B cell (primary cell): ENCODE measurements at regions not wholly inside any gene's neighbourhood (a gene's known extent, or its start where the extent isn't known, plus 50 kb on each side); places are given as distances from the start of the nearest gene placed in this dataset.
"Not testable (repeated sequence)": the region's sequence is repeated elsewhere in the genome, so short reads cannot be mapped to it uniquely, and the experiment has no call there.

Experiments used
- ATAC-seq: fragments of 200-7000 bp; cut with Tn5 transposase; one replicate; pipeline ENCODE4 v1.10.0; 2021; ENCODE audit warnings: low read depth, mild to moderate bottlenecking, moderate number of reproducible peaks, moderate library complexity
- CTCF ChIA-PET: fragments of 350-600 bp; sonication (Branson Sonifier 250); formaldehyde crosslinking; loops from one replicate; lab custom pipeline; 2021; ENCODE audit warnings: antibody characterized with exemption, inconsistent platforms; lab: Charles Lee
- POLR2A ChIA-PET: fragments of 350-600 bp; sonication (Branson Sonifier 250); formaldehyde crosslinking; loops from one replicate; lab custom pipeline; 2021; ENCODE audit warnings: antibody characterized with exemption; lab: Charles Lee
- DNase-seq: peaks from one replicate; pipeline ENCODE4 v3.0.0; 2013
- H2AFZ ChIP-seq: 2 replicates; pipeline ENCODE4 v1.6.1; 2012; ENCODE audit warnings: mild to moderate bottlenecking, low read depth, low read length; ENCODE audit not compliant: insufficient read depth, poor library complexity, severe bottlenecking
- H3K27ac ChIP-seq, 2 donors: 1 replicate in 1 of 2; 2 replicates in 1 of 2; pipeline ENCODE4 v1.5.1; 2012 to 2013; ENCODE audit warnings: low read length in 2 of 2, mild to moderate bottlenecking in 2 of 2, moderate library complexity in 1 of 2
- H3K27me3 ChIP-seq, 4 experiments: fragments of 200-600 bp in 1 of 4; sonication (generic) in 1 of 4; replicated peaks in 1 of 4; 1 replicate in 2 of 4; 2 replicates in 2 of 4; pipeline versions ENCODE4 v1.6.1 to v1.7.0; 2013 to 2016; ENCODE audit warnings: low read length in 3 of 4, mild to moderate bottlenecking in 2 of 4, mixed read lengths in 1 of 4, moderate library complexity in 1 of 4; ENCODE audit not compliant: insufficient read depth in 4 of 4, control insufficient read depth in 3 of 4; ENCODE audit errors: control extremely low read depth in 1 of 4
- H3K36me3 ChIP-seq, 2 experiments: replicated peaks in 1 of 2; 1 replicate in 1 of 2; 2 replicates in 1 of 2; pipeline versions ENCODE4 v1.6.1 to v1.7.1; 2013; ENCODE audit warnings: low read length in 1 of 2; ENCODE audit not compliant: insufficient read depth in 2 of 2, control insufficient read depth in 1 of 2; ENCODE audit errors: control extremely low read depth in 1 of 2, extremely low read depth in 1 of 2
- H3K4me1 ChIP-seq, 2 donors: fragments of 200-600 bp in 1 of 2; sonication (generic) in 1 of 2; 1 replicate in 1 of 2; 2 replicates in 1 of 2; pipeline versions ENCODE4 v1.5.1 to v1.6.1; 2013 to 2017; ENCODE audit warnings: low read length in 2 of 2; ENCODE audit not compliant: control insufficient read depth in 2 of 2, insufficient read depth in 2 of 2
- H3K4me2 ChIP-seq: replicated peaks from 2 replicates; pipeline ENCODE3; 2012; ENCODE audit warnings: mild to moderate bottlenecking, low read depth, low read length; ENCODE audit not compliant: poor library complexity, severe bottlenecking
- H3K4me3 ChIP-seq, 5 experiments: fragments of 200-600 bp in 1 of 5; sonication (generic) in 1 of 5; 1 replicate in 3 of 5; 2 replicates in 2 of 5; pipeline versions ENCODE4 v1.5.1 to v1.7.0; 2011 to 2016; ENCODE audit warnings: low read length in 4 of 5, mild to moderate bottlenecking in 4 of 5, low read depth in 2 of 5, control low read depth in 1 of 5, moderate library complexity in 1 of 5; ENCODE audit not compliant: insufficient read depth in 1 of 5; ENCODE audit errors: control extremely low read depth in 1 of 5, extremely low read depth in 1 of 5
- H3K79me2 ChIP-seq: fragments of 200-600 bp; sonication (generic); one replicate; pipeline ENCODE4 v1.6.0; 2016; ENCODE audit warnings: low read length; ENCODE audit not compliant: control insufficient read depth, insufficient read depth
- H3K9ac ChIP-seq: fragments of 200-600 bp; sonication (generic); 2 replicates; pipeline ENCODE4 v1.6.1; 2017; ENCODE audit warnings: mild to moderate bottlenecking, low read length, moderate library complexity
- H3K9me3 ChIP-seq, 3 donors: one replicate each; pipeline versions ENCODE4 v1.6.1 to v1.7.1; 2013; ENCODE audit warnings: low read length in 2 of 3; ENCODE audit not compliant: control insufficient read depth in 2 of 3, insufficient read depth in 1 of 3; ENCODE audit errors: control extremely low read depth in 1 of 3
- H4K20me1 ChIP-seq: 2 replicates; pipeline ENCODE4 v1.6.0; 2012; ENCODE audit warnings: mild to moderate bottlenecking, low read length; ENCODE audit not compliant: insufficient read depth, control insufficient read depth, poor library complexity, severe bottlenecking
- H3K27ac Mint-ChIP-seq: one replicate; pipeline ENCODE4 v1.8.0; 2021; ENCODE audit warnings: mixed read lengths
- H3K27me3 Mint-ChIP-seq: one replicate; pipeline ENCODE4 v1.8.0; 2021; ENCODE audit warnings: mixed read lengths
- H3K4me1 Mint-ChIP-seq: one replicate; pipeline ENCODE4 v1.8.0; 2021; ENCODE audit warnings: mixed read lengths
- H3K4me3 Mint-ChIP-seq: one replicate; pipeline ENCODE4 v1.8.0; 2021; ENCODE audit warnings: mixed read lengths
- H3K9me3 Mint-ChIP-seq: one replicate; pipeline ENCODE4 v1.8.0; 2022; ENCODE audit warnings: mixed read lengths; ENCODE audit not compliant: insufficient read depth
- EZH2 ChIP-seq: IDR thresholded peaks from 2 replicates; pipeline ENCODE4 v1.6.1; 2012; ENCODE audit warnings: borderline replicate concordance, low read depth, mild to moderate bottlenecking, moderate library complexity, low read length; ENCODE audit not compliant: insufficient read depth, poor library complexity, severe bottlenecking
- WGBS: methylation state at CpG from one replicate; pipeline ENCODE4 v1.1.5; 2013; ENCODE audit warnings: missing lambda C conversion rate; ENCODE audit not compliant: insufficient coverage; 5-methylcytosine and 5-hydroxymethylcytosine counted together
- intact Hi-C: fragments of 100-400 bp; cut with micrococcal nuclease; formaldehyde crosslinking; loops from one replicate; pipeline ENCODE4 v1.10.0; 2022
- TF ChIP-seq, protein P1 (sequence below): fragments of 200-600 bp; IDR thresholded peaks from one replicate; pipeline ENCODE4 v1.8.0; 2022; ENCODE audit warnings: antibody characterized with exemption, mild to moderate bottlenecking

DNA sequence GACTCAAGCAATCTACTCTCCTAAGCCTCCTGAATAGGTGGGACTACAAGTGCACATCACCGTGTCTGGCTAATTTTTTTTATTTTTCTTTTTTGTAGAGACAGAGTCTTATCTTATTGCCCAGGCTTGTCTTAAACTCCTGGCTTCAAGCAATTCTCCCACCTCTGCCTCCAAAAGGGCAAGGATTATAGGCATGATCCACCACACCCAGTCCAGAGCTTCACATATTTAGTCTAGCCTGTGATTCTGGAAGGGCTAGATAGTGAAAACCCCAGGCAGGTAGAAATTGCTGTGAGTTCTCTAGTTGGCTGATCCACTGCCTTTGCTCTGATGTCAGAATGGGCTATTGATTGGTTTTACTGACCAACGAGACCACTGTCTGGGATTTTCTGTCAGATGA is 854.6 kb upstream of the MIR17HG start:
- Histone ChIP-seq H3K36me3 (no peaks in the 10 kb centered on the region), H2AFZ (no peak overlapping the region), H3K4me2 (no peak overlapping the region), H3K27ac (no peak overlapping the region), H3K4me3 (no peak overlapping the region), H3K4me1 (no peaks in the 10 kb centered on the region), H3K27me3 (no peaks in the 10 kb centered on the region), H4K20me1 (no peaks in the 10 kb centered on the region), H3K79me2 (no peaks in the 10 kb centered on the region), H3K9ac (no peak overlapping the region), H3K9me3 (peaks cover 1 to 10% (median 4%) of the 10 kb centered on the region in 3 donors)
- peaks cover 6% of the 10 kb centered on the region for H3K9me3 Mint-ChIP-seq
- H3K27me3 Mint-ChIP-seq: no peaks in the 10 kb centered on the region
- intact Hi-C loops: no loop called here
- no peak for ATAC-seq
- TF ChIP-seq, protein P1, sequence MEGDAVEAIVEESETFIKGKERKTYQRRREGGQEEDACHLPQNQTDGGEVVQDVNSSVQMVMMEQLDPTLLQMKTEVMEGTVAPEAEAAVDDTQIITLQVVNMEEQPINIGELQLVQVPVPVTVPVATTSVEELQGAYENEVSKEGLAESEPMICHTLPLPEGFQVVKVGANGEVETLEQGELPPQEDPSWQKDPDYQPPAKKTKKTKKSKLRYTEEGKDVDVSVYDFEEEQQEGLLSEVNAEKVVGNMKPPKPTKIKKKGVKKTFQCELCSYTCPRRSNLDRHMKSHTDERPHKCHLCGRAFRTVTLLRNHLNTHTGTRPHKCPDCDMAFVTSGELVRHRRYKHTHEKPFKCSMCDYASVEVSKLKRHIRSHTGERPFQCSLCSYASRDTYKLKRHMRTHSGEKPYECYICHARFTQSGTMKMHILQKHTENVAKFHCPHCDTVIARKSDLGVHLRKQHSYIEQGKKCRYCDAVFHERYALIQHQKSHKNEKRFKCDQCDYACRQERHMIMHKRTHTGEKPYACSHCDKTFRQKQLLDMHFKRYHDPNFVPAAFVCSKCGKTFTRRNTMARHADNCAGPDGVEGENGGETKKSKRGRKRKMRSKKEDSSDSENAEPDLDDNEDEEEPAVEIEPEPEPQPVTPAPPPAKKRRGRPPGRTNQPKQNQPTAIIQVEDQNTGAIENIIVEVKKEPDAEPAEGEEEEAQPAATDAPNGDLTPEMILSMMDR: no peak
- TF ChIP-seq EZH2: no peak
- no peak overlapping the region for H3K4me3 Mint-ChIP-seq
- H3K27ac Mint-ChIP-seq: no peak overlapping the region
- no peaks in the 10 kb centered on the region for H3K4me1 Mint-ChIP-seq
- POLR2A ChIA-PET: no interaction called here
- WGBS: 70% methylated on average over 1 of the region's 2 CpGs
- CTCF ChIA-PET: no interaction called here
- no peak for DNase-seq

DNA sequence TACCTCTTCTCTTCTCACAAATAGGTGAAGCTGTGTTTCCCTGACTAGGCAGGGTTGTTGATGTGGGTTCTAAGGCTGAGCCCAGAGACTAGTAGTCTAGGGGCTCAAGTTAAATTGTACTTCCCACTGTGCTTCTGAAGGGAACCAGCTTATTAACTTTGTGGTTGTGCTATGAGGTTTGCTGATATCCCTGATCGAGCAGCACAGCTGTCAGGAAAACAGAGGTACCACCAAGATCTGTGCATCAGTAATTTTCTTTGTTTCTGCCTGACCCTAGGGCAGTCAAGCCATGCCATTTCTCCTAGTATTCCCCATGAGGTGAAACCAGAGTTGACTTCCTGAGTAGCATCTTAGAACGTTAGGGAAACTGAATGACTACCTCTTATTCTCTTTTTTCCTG is 853.8 kb upstream of the MIR17HG start:
- H3K4me1 Mint-ChIP-seq: no peaks in the 10 kb centered on the region
- Histone ChIP-seq H3K27me3 (no peaks in the 10 kb centered on the region), H3K4me2 (no peak overlapping the region), H3K4me1 (no peaks in the 10 kb centered on the region), H2AFZ (no peak overlapping the region), H3K4me3 (no peak overlapping the region), H3K9ac (no peak overlapping the region), H3K9me3 (peaks cover 1 to 10% (median 4%) of the 10 kb centered on the region in 3 donors), H4K20me1 (no peaks in the 10 kb centered on the region), H3K79me2 (no peaks in the 10 kb centered on the region), H3K36me3 (no peaks in the 10 kb centered on the region), H3K27ac (no peak overlapping the region)
- H3K4me3 Mint-ChIP-seq: no peak overlapping the region
- intact Hi-C loops: no loop called here
- ATAC-seq: no peak
- WGBS: 67% methylated on average over 1 of the region's 2 CpGs
- peaks cover 5% of the 10 kb centered on the region for H3K9me3 Mint-ChIP-seq
- ChIA-PET POLR2A (no interaction called here), CTCF (no interaction called here)
- TF ChIP-seq EZH2: no peak
- TF ChIP-seq, protein P1: no peak
- H3K27me3 Mint-ChIP-seq: no peaks in the 10 kb centered on the region
- no peak for DNase-seq
- no peak overlapping the region for H3K27ac Mint-ChIP-seq

DNA sequence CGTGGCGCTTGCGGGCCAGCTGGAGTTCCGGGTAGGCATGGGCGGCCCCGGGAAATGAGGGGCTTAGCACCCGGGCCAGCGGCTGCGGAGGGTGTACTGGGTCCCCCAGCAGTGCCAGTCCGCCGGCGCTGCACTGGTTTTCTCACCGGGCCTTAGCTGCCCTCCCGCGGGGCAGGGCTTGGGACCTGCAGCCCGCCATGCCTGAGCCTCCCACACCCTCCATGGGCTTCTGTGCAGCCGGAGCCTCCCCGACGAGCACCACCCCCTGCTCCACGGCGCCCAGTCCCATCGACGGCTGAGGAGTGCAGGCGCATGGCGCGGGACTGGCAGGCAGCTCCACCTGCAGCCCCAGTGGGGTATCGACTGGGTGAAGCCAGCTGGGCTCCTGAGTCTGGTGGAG is 852.6 kb upstream of the MIR17HG start:
- H3K9me3 ChIP-seq, H3K27me3 Mint-ChIP-seq, H4K20me1 ChIP-seq, H3K27me3 ChIP-seq, H3K4me3 Mint-ChIP-seq, ATAC-seq, H3K4me1 ChIP-seq, H3K9me3 Mint-ChIP-seq, H3K27ac ChIP-seq, H3K4me3 ChIP-seq, H3K79me2 ChIP-seq, H3K36me3 ChIP-seq, H3K4me1 Mint-ChIP-seq, H3K27ac Mint-ChIP-seq, CTCF ChIA-PET, H2AFZ ChIP-seq, DNase-seq, intact Hi-C loops, H3K4me2 ChIP-seq, POLR2A ChIA-PET, H3K9ac ChIP-seq: not testable (repeated sequence)
- 98% methylated on average over 27 of the region's 27 CpGs for whole genome bisulfite sequencing
